ENCODE measurements at regions not wholly inside any gene's neighbourhood (a gene's known extent, or its start where the extent isn't known, plus 50 kb on each side); places are given as distances from the start of the nearest gene placed in this dataset.
A peak's percentile ranks its signal among the peaks of the same experiment; 100 is the strongest.

DNA sequence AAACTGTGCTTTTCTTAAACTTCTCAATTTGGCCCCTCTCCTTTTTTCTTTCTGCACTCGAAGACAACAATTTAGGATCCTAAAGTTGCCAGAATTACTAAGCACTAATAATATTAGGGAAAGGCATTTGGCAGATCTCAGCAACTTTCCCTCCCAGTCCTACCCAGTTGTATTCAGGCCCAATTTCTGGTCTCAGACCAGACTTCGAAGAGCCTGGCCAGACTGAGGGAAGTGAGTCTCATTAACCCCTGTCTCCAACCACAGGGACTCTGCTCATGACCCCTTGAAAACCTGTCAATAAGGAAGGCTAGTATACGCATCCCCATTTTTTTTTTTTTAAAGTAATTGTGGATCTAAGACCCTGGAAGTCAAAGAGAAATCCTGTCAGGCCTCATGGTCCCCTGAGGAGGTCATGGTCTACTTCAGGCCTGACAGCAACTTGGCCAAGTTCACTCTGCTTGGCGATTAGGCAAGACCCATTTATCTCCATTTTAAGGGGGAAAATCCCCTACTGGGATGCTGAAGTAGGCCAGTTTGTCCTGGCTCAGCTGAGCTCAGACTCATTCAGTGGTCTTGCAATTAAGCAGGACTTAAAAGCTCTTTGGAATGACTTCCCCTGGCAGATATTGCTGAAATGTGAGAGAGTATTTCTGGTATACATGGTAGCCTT lies 521.0 kb downstream of the FUT8 start:
- no peak for DNase-seq (ENCODE audit: low read depth in 3 of 3)

DNA sequence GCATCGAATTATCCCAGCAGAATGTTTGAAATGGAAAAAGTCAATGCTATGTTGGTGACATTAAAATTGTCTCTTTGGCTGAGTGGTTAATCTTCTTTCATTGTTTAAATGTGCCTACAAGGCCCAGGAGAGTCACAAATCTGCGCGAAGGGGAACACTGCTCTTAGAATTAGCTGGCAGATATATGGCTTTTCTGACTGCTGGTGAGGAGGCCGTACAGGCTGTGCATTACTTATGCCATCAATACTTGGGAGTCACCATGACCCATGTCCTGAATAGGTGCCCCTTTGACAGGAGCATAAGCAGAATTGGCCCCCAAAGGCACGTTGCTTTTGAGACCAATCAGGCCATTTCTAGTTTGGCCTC lies 521.5 kb downstream of the FUT8 start:
- DNase-seq (ENCODE audit: low read depth in 3 of 3), result no peak

GRCh38 chr14:65936342-65936975 lies 523.9 kb downstream of the FUT8 start:
- no peak for DNase-seq (ENCODE audit: low read depth in 3 of 3)

GRCh38 chr14:65937079-65937959 lies 524.8 kb downstream of the FUT8 start:
- DNase-seq (ENCODE audit: low read depth in 3 of 3), result no peak

DNA sequence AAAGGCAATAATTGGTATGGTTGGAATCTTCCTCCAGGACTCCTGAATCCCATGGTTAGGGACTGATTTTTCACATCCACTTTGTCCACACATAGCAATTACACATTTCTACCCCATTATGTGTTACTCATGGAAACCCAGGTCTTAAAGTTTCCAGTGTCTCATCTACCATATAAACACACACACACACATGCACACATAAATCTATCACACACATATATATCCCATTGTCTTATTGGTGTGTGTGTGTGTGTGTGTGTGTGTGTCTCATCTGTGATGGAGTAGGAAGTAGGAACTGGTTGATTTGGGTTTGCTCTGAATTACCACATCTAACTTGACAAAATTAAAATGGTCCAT lies 525.4 kb downstream of the FUT8 start:
- no peak for DNase-seq (ENCODE audit: low read depth in 3 of 3)

DNA sequence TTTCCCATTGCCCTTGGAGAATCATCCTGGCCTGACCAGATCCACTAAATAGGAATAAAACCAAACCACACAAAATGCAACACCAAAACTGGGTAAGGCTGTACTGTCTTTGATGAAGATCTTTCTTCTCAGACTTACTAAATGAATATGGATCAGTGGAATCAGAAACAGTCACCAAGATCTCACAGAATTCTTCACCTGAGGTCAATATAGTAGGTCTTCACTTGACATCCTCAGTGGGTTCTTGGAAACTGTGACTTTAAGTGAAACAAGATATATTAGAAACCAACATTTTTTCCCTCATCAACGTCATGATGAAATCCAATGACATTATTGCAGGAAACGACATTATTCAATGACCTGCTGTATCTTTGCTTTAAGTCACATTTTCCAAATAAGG lies 526.2 kb downstream of the FUT8 start:
- DNase-seq (ENCODE audit: low read depth in 3 of 3), result no peak

DNA sequence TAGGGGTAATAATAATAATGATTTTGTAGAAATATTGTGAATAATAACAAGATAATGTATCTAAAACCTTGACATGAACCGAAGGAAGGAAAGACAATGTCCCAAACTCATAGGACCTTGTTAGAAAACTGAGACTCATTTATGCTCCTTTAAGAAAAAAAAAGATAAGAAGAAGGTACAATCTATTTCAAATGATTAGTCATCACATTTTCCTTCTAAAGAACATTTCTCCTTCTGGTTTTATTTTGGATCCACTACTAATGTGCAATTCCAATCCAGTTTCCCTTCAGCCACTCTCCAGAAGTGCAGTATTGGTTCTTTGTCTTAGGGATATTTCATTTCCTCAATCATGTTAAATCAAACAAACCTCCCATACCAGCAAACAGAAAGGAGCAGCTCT lies 526.7 kb downstream of the FUT8 start:
- DNase-seq (ENCODE audit: low read depth in 3 of 3), result no peak

DNA sequence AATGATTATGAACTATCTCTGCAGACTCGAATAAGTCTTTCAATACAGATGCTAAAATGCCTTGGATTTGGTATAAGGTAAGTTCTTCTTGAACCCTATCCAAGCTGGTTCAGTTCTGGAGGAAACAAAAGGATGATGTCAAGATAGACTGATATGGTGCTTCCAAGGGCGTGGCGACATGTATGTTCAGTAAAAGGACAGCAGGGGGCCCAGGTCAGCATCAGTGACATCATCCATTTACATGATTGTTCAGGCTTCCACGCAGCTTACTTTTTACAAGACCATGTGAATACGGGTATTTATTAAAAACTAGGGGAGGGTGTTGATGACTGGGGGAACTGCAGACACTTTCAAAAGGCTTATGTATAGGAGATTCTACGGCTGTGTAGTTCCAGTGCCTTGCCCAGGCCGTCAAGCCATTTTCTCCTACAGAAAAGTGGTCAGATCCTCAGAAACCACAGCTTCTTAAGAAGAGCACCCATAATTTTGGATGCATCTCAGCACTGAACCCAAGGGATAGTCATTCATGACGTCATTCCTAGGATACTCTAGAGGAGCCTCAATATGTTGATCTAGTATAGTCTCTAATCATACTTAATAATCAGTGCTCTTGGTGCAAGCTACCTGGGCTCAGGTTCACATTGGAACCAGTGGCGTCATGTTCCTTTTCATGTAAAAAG lies 527.7 kb downstream of the FUT8 start:
- no peak for DNase-seq (ENCODE audit: low read depth in 3 of 3)

- DNase-seq (ENCODE audit: low read depth in 3 of 3), result no peak
These were observed 528.6 kb downstream of the FUT8 start for GRCh38 chr14:65941091-65941490.

GRCh38 chr14:65943150-65943549 lies 530.6 kb downstream of the FUT8 start:
- DNase-seq (ENCODE audit: low read depth in 3 of 3), result no peak

DNA sequence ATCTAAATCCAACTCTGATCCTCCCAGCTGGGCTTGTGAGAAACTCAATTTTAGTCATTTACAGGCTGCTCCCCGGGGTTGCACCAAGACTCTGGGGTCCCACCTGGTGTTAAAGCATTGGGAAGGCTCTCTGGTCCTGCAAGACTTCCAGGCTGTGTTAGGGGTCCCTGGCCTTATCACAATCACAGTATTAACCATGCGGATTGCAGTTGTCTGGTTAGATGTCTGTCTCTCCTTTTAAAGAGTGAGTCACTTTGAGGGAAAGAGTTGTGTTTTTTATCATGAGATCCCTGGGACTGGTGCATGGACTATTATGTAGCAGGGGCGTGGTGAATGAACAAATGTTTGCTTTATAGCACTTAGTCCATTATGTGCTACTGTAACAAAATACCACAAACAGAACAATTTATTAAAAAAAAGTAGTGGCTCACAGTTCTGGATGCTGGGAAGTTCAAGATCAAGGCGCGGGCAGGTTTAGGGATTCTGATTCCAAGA lies 531.4 kb downstream of the FUT8 start:
- DNase-seq (ENCODE audit: low read depth in 3 of 3), result no peak

DNA sequence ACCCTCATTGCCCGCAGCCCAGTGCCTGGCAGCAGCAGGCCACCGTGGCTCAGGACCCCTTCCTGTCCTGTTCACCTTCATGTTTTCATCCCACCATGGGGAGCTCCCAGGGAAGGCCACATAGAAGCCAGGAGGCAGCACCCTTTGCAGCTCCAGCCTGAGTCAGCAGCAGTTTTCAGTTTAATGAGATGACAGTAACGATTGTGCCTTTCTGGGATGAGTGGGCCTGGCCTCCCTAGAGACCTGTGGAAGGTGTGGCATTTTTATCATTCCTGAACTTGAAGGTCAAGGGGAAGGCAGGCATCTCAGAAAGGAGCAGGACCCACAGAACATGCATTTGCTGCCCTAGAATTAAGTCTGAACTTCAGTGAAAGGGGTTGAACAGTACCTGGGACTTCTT lies 532.8 kb downstream of the FUT8 start:
- no peak for DNase-seq (ENCODE audit: low read depth in 3 of 3)

GRCh38 chr14:65946494-65946893 lies 534.0 kb downstream of the FUT8 start:
- DNase-seq (ENCODE audit: low read depth in 3 of 3), result no peak

DNA sequence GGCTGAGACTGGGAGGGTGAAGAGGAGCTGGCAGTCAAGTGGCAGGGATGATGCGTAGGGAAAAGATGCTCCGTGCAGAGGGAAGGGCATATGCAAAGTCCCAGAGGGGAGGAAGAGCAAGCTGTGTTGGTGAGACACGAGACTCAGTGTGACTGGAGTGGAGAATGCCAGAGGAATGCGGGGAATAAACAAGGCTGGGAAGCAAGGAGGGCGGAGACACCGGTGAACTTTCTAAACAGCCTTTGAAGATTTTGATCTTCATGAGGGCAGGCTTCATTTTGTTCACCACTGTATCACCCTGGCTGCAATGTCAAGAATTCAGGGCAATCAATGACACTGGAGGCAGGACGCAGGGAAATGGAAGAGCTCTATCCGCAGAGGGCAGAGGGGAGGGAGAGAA lies 535.8 kb downstream of the FUT8 start:
- DNase-seq (ENCODE audit: low read depth in 3 of 3), result no peak

- no peak for DNase-seq (ENCODE audit: low read depth in 3 of 3)
These were observed 536.3 kb upstream of the CCDC196 start for GRCh38 chr14:65949711-65950516.

DNA sequence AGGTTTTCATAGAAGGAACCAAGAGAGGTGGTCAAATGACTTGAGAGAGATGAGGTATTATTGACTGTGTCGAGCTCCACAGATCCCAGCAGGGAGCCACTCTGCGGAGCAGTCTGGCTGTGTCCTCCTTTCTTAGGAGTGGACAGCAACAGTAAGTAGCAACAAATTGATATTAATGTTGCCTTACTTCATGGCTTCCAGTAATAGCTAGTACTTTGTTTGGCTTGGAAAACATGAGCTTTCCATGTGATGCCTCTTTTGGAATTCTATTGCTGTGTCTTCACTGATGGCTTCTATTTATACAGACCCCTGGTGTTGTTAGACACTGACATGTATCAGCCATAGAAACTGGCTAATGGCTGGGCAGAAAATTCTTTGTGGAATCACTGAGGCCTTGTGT lies 531.2 kb upstream of the CCDC196 start:
- DNase-seq (ENCODE audit: low read depth in 3 of 3), result no peak

DNA sequence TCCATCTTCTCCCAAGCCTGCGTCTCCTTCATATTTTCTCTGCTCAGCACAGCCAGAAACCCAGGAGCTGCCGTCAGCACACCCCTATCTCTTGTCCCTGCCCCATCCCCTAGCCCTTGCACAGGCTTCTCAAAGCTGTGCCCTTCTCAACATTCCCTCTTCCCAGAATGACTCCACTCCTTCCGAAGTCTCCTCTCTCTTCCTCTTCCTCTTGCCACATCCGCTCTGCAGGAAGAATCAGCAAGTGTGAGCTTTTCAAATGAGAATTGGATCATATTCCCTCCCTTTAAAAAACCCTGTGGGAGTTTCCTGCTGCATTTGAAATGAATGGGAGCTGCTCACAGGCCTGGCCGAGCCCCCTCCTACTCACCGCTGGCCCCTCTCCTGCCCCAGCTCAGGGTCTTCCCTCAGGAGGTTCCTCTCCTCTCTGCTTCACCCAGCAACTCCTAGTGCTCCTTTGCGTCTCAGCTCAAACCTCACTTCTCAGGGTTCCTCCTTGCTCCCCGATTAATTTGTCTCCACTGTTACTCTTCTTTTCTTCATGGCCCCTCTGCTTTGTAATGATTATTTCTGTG lies 528.5 kb upstream of the CCDC196 start:
- DNase-seq (ENCODE audit: low read depth in 3 of 3), result no peak

DNA sequence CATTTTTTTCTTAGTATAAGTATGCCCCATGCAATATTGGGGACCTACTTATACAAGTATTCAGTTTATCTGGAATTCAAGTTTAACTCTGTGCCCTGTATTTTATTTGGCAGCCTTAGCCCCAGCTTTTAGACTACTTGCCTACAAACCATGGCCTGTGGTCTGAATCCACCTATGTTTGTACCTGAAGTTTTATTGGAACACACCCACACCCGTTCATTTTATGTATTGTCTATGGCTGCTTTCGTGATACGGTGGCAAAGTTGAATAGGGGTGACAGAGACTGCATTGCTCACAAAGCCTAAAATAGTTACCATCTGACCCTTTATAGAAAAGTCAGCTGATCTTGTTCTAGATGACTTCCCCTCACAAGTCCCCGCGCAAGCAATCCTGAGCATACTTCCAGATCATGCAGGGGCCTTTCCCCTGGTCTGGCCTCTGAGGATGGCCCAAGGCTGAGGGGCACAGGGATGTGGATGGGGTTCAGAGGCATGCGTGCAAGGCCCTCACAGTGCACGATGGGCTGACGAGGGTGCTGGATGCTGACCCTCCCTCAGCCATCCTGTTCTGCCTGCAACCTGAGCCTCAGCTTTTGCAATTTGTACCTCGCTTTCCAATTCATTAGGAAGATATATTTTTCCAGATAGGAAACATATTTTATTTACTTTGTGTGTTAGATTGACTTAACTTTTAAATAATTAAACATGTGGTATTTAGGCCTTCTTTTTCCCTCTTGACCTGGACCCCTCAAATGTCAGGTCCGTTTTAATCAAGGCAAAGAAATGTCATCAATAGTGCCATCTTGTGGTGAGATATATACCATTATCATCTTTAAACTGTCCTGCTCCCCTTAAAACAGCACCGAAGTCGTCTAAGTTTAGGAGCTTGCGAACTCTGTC lies 527.3 kb upstream of the CCDC196 start:
- DNase-seq (ENCODE audit: low read depth in 3 of 3), result no peak

DNA sequence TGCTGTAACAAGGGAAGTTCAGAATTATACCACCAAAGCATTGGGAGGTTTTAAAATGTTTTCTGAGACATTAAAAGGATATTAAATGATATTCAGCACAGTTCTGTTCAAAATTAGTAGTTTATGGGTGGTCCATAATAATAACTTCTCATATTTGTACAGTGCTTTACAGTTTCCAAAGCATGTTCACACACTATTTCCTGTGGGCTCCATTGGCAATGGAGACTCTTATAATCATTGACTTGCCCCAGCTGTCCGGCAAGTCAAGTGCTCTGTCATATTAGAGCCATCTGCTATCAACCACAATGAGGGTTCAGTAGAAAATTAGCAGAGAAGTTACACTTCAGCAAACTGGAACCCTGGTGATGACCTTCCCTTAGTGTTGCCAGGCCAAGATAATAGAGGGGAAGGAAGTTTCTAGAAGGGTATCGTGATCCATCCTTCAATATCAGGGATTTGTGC lies 526.6 kb upstream of the CCDC196 start:
- no peak for DNase-seq (ENCODE audit: low read depth in 3 of 3)

DNA sequence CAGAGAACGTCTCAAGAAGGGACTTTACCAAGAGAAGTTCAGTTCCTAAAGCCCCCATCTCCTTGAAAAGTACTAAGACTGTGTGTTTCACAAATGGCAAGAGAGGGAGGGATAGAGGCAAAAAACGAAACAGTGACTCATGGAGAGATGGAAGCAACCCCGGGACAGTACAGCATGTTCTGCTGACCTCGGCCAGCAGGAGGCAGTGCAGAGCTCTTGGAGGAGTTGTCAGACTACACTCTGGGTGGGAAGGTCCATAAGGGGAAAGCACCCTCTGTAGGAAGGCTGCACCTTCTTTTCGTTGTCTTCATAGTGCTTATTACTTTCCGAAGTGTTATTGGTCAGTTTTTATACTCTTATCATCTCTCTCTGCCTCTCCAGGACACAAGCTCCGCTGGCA lies 525.2 kb upstream of the CCDC196 start:
- DNase-seq (ENCODE audit: low read depth in 3 of 3), result peak; percentile 33 to 54 (median 50)
